ENCODE measurements at regions not wholly inside any gene's neighbourhood (a gene's known extent, or its start where the extent isn't known, plus 50 kb on each side); places are given as distances from the start of the nearest gene placed in this dataset.

DNA sequence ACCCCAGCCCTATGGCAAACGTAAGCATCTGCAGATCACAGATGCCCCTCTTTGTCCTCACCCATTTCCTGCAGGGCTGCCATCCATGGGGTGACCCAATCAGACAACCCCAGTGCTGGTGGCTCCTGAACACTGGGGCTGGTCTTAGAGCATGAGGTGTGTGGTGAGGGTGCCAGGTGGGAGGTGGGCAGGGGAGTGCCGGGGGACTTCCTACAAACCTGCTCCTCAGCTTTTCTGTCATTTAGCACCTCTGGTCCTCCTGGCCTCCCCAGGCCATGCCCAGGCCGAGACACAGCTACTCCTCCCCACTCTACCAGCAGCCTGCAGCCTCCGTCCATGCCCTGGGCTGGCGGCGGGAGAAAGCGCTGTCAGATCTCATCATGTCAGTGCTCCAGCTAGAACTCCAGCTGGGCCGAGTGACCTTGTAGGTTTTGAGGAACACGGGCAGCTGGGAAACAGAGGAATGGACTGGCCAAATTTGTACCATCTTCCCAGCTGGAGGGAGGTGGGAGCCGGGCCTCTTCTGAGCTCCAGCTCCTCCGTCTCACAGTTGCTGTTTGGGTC, 157.7 kb upstream of the NECTIN1 start:
- Histone ChIP-seq H3K4me1 (ENCODE audit: control extremely low read depth in 1 of 4, control insufficient read depth in 4 of 4, insufficient read depth in 4 of 4, low read length in 3 of 4) (peaks cover 0 to 2% (median 0%) of the 10 kb centered on the region in 4 experiments), H3K4me3 (ENCODE audit: control insufficient read depth in 1 of 7, extremely low read depth in 1 of 7, insufficient read depth in 4 of 7, low read depth in 2 of 7, low read length in 6 of 7) (no peak overlapping the region), H3K36me3 (ENCODE audit: control insufficient read depth in 4 of 4, insufficient read depth in 4 of 4, low read length in 3 of 4) (no peaks in the 10 kb centered on the region), H3K27me3 (replicated peaks in 2 of 5; ENCODE audit: control insufficient read depth in 4 of 5, insufficient read depth in 5 of 5, low read length in 4 of 5) (peaks cover 0 to 26% (median 4%) of the 10 kb centered on the region in 5 experiments), H3K27ac (ENCODE audit: insufficient read depth in 1 of 2, low read depth in 1 of 2, low read length in 2 of 2, poor library complexity in 1 of 2, severe bottlenecking in 2 of 2) (no peak overlapping the region), H3K9me3 (ENCODE audit: control extremely low read depth in 1 of 5, control insufficient read depth in 4 of 5, insufficient read depth in 2 of 5, low read depth in 1 of 5, low read length in 4 of 5) (no peaks in the 10 kb centered on the region)
- ChIA-PET POLR2A (no interaction called here), CTCF (no interaction called here)
- no peak for DNase-seq
- 86% methylated on average over 9 of the region's 11 CpGs for WGBS (ENCODE audit: insufficient coverage)

DNA sequence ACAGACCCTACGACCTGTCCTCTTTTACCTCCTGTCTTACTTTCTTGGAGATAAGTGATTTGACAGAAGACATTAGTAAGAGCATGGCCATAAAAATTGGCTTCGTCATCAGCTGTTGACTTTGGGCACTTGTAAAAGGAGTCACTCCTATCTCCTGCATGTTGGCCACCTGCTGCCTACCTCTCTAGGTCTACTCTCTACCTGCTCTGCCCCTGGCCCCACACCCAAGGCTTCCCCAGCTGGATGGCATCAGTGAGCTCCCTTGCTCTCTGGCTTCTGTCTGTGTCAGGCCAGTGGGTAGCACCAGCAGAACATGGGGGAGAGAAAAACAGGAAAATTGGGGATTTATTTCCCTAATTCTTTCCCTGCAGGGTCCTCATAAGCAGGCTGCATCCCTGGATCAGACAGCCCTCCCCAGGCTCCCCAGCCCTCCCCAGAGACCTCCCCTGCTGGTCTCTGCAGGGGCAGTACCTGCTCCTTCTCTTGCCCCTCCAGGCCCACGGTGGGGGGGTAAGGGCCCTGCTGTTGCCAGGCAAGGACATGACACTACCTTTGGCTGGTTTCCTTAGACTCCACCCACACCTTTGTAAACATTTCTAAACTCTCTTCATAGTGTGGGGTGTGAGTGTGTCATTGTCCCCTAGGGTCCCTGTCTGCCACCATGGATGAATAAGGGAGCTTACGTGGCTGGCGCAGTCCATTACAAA, 157.0 kb upstream of the NECTIN1 start:
- no peaks in the 10 kb centered on the region for H3K4me1 ChIP-seq (ENCODE audit: control extremely low read depth in 1 of 4, control insufficient read depth in 4 of 4, insufficient read depth in 4 of 4, low read length in 3 of 4)
- ChIA-PET POLR2A (no interaction called here), CTCF (interaction anchor here (0.9 kb wide), 1 partner anchor 9 kb away, joined by 3 read pairs; no protein-coding TSS in a partner anchor)
- DNase-seq: no peak
- H3K36me3 ChIP-seq (ENCODE audit: control insufficient read depth in 4 of 4, insufficient read depth in 4 of 4, low read length in 3 of 4): no peaks in the 10 kb centered on the region
- no peak overlapping the region for H3K27ac ChIP-seq (ENCODE audit: insufficient read depth in 1 of 2, low read depth in 1 of 2, low read length in 2 of 2, poor library complexity in 1 of 2, severe bottlenecking in 2 of 2)
- H3K4me3 ChIP-seq (ENCODE audit: control insufficient read depth in 1 of 7, extremely low read depth in 1 of 7, insufficient read depth in 4 of 7, low read depth in 2 of 7, low read length in 6 of 7): no peak overlapping the region
- H3K9me3 ChIP-seq (ENCODE audit: control extremely low read depth in 1 of 5, control insufficient read depth in 4 of 5, insufficient read depth in 2 of 5, low read depth in 1 of 5, low read length in 4 of 5): no peaks in the 10 kb centered on the region
- 89% methylated on average over 3 of the region's 5 CpGs for WGBS (ENCODE audit: insufficient coverage)
- H3K27me3 ChIP-seq (replicated peaks in 2 of 5; ENCODE audit: control insufficient read depth in 4 of 5, insufficient read depth in 5 of 5, low read length in 4 of 5): peaks cover 0 to 20% (median 4%) of the 10 kb centered on the region in 5 experiments

DNA sequence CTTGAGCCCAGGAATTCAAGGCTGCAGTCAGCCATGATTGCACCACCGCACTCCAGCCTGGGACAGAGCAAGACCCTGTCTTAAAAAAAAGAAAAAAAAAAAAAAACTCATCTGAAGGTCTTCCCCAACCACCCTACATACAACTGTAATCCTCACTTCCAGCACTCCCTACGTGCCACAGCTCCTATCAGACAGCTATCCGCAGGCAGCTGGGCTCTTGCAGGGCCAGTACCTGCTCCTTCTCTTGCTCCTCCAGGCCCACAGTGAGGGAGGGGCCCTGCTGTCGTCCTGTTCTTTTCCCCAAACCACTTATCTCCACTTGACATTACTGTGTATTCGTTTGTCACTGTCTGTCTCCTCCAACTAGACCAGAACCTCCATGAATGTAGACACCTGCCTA, 156.1 kb upstream of the NECTIN1 start:
- Histone ChIP-seq H3K9me3 (ENCODE audit: control extremely low read depth in 1 of 5, control insufficient read depth in 4 of 5, insufficient read depth in 2 of 5, low read depth in 1 of 5, low read length in 4 of 5) (no peaks in the 10 kb centered on the region), H3K4me1 (ENCODE audit: control extremely low read depth in 1 of 4, control insufficient read depth in 4 of 4, insufficient read depth in 4 of 4, low read length in 3 of 4) (no peaks in the 10 kb centered on the region), H3K4me3 (ENCODE audit: control insufficient read depth in 1 of 7, extremely low read depth in 1 of 7, insufficient read depth in 4 of 7, low read depth in 2 of 7, low read length in 6 of 7) (no peak overlapping the region), H3K36me3 (ENCODE audit: control insufficient read depth in 4 of 4, insufficient read depth in 4 of 4, low read length in 3 of 4) (no peaks in the 10 kb centered on the region), H3K27me3 (replicated peaks in 2 of 5; ENCODE audit: control insufficient read depth in 4 of 5, insufficient read depth in 5 of 5, low read length in 4 of 5) (peaks cover 0 to 21% (median 2%) of the 10 kb centered on the region in 5 experiments), H3K27ac (ENCODE audit: insufficient read depth in 1 of 2, low read depth in 1 of 2, low read length in 2 of 2, poor library complexity in 1 of 2, severe bottlenecking in 2 of 2) (no peak overlapping the region)
- ChIA-PET POLR2A (no interaction called here), CTCF (no interaction called here)
- no peak for DNase-seq
- 55% methylated on average over 2 of the region's 5 CpGs for WGBS (ENCODE audit: insufficient coverage)

DNA sequence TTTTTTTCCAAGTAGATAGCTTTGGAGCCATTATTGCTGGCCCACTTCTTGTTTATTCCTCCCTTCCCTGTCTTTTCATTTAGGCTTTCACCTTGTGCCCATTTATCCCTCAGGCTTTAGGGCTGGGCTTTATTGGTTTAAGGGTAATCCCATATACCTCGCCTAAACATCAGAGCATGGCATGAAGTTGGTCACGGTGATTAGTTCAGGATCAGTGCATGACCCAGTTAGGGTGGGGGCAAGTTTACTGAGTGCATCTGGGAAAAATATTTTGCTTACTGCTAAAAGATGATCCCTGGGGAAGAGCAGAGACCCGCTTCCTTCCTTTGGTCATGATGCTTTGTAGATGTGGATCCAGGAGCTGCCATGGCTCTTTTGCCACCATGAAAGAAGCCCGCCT, 153.3 kb upstream of the NECTIN1 start:
- no peak for DNase-seq
- no peaks in the 10 kb centered on the region for H3K36me3 ChIP-seq (ENCODE audit: control insufficient read depth in 4 of 4, insufficient read depth in 4 of 4, low read length in 3 of 4)
- H3K4me3 ChIP-seq (ENCODE audit: control insufficient read depth in 1 of 7, extremely low read depth in 1 of 7, insufficient read depth in 4 of 7, low read depth in 2 of 7, low read length in 6 of 7): no peak overlapping the region
- 100% methylated on average over 3 of the region's 4 CpGs for WGBS (ENCODE audit: insufficient coverage)
- no peaks in the 10 kb centered on the region for H3K4me1 ChIP-seq (ENCODE audit: control extremely low read depth in 1 of 4, control insufficient read depth in 4 of 4, insufficient read depth in 4 of 4, low read length in 3 of 4)
- CTCF ChIA-PET: no interaction called here
- H3K9me3 ChIP-seq (ENCODE audit: control extremely low read depth in 1 of 5, control insufficient read depth in 4 of 5, insufficient read depth in 2 of 5, low read depth in 1 of 5, low read length in 4 of 5): no peaks in the 10 kb centered on the region
- no peak overlapping the region for H3K27ac ChIP-seq (ENCODE audit: insufficient read depth in 1 of 2, low read depth in 1 of 2, low read length in 2 of 2, poor library complexity in 1 of 2, severe bottlenecking in 2 of 2)
- POLR2A ChIA-PET: no interaction called here
- peaks cover 0 to 20% (median 4%) of the 10 kb centered on the region in 5 experiments for H3K27me3 ChIP-seq (replicated peaks in 2 of 5; ENCODE audit: control insufficient read depth in 4 of 5, insufficient read depth in 5 of 5, low read length in 4 of 5)

DNA sequence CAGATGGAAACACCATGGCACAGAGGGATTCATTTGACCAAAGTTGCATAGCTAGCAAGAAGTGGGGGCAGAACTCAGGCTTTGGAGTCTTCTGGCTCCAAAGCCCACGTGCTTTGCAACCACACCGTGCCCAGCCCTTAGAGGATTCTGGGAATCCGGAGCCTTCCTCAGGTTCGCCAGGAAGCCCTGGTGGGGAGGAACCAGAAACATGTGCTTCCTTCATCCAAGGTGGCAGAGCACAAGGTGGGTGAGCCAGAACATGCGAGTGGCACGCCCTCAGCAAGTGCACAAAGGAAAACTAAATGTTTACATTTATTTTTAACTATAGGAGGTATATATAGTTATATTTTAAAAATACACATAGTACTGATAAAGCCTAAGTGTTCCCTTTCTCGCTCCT, 151.9 kb upstream of the NECTIN1 start:
- H3K27me3 ChIP-seq (replicated peaks in 2 of 5; ENCODE audit: control insufficient read depth in 4 of 5, insufficient read depth in 5 of 5, low read length in 4 of 5): peaks cover 0 to 15% (median 7%) of the 10 kb centered on the region in 5 experiments
- WGBS (ENCODE audit: insufficient coverage): 31% methylated on average over 4 of the region's 7 CpGs
- H3K9me3 ChIP-seq (ENCODE audit: control extremely low read depth in 1 of 5, control insufficient read depth in 4 of 5, insufficient read depth in 2 of 5, low read depth in 1 of 5, low read length in 4 of 5): no peaks in the 10 kb centered on the region
- DNase-seq: no peak
- no peaks in the 10 kb centered on the region for H3K36me3 ChIP-seq (ENCODE audit: control insufficient read depth in 4 of 4, insufficient read depth in 4 of 4, low read length in 3 of 4)
- ChIA-PET CTCF (interaction anchor here (1.6 kb wide), 1 partner anchor 9 kb away, joined by 3 read pairs; no protein-coding TSS in a partner anchor), POLR2A (interaction anchor here (0.5 kb wide), 1 partner anchor 138 kb away, joined by 3 read pairs; no protein-coding TSS in a partner anchor)
- no peaks in the 10 kb centered on the region for H3K4me1 ChIP-seq (ENCODE audit: control extremely low read depth in 1 of 4, control insufficient read depth in 4 of 4, insufficient read depth in 4 of 4, low read length in 3 of 4)
- H3K4me3 ChIP-seq (ENCODE audit: control insufficient read depth in 1 of 7, extremely low read depth in 1 of 7, insufficient read depth in 4 of 7, low read depth in 2 of 7, low read length in 6 of 7): no peak overlapping the region
- no peak overlapping the region for H3K27ac ChIP-seq (ENCODE audit: insufficient read depth in 1 of 2, low read depth in 1 of 2, low read length in 2 of 2, poor library complexity in 1 of 2, severe bottlenecking in 2 of 2)

DNA sequence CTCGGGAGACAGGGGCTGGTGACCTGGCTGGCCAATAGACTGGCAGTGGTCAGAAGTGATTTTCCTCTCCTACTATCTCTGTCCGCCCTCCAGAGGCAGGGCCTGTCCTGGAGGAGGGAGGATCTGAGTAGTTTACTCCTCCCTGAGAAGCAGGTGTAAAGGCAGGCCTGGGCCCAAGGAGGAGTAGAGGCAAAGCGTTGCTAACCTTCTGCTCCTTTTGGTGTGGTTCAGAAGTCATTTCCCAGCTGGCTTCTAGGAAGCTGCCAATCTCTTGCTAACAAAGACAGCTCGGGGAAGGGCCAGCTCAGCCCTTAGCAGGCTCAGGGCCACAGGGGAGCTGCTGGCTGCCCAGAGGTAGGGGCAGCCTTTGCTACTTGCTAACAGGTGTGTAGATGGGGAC, 151.1 kb upstream of the NECTIN1 start:
- WGBS (ENCODE audit: insufficient coverage): 48% methylated on average over 2 of the region's 4 CpGs

DNA sequence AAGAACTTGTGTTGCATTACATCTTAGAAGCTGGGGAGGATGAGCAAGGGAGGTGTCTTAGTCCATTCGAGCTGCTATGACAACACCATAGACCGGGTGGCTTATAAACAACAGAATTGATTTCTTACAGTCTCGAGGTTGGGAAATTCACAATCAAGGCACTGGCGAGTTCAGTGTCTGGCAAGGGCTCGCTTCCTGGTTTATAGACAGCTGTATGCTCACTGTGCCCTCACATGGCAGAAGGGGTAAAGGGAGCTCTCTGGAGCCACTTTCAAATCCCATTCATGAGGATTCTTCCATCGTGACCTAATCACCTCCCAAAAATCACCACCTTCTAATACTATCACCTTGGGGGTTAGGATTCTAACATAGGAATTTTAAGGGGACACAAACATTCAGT, 150.0 kb upstream of the NECTIN1 start:
- ChIA-PET POLR2A (interaction anchor here (0.6 kb wide), 1 partner anchor 189 kb away, joined by 3 read pairs; no protein-coding TSS in a partner anchor), CTCF (no interaction called here)
- DNase-seq: no peak
- WGBS (ENCODE audit: insufficient coverage): 93% methylated on average over 5 of the region's 6 CpGs
- H3K27me3 ChIP-seq (replicated peaks in 2 of 5; ENCODE audit: control insufficient read depth in 4 of 5, insufficient read depth in 5 of 5, low read length in 4 of 5): peaks cover 0 to 27% (median 7%) of the 10 kb centered on the region in 5 experiments
- H3K4me3 ChIP-seq (ENCODE audit: control insufficient read depth in 1 of 7, extremely low read depth in 1 of 7, insufficient read depth in 4 of 7, low read depth in 2 of 7, low read length in 6 of 7): no peak overlapping the region
- H3K4me1 ChIP-seq (ENCODE audit: control extremely low read depth in 1 of 4, control insufficient read depth in 4 of 4, insufficient read depth in 4 of 4, low read length in 3 of 4): no peaks in the 10 kb centered on the region
- no peaks in the 10 kb centered on the region for H3K9me3 ChIP-seq (ENCODE audit: control extremely low read depth in 1 of 5, control insufficient read depth in 4 of 5, insufficient read depth in 2 of 5, low read depth in 1 of 5, low read length in 4 of 5)
- H3K36me3 ChIP-seq (ENCODE audit: control insufficient read depth in 4 of 4, insufficient read depth in 4 of 4, low read length in 3 of 4): no peaks in the 10 kb centered on the region
- H3K27ac ChIP-seq (ENCODE audit: insufficient read depth in 1 of 2, low read depth in 1 of 2, low read length in 2 of 2, poor library complexity in 1 of 2, severe bottlenecking in 2 of 2): no peak overlapping the region

More for the DNA sequence above, 151.1 kb upstream of the NECTIN1 start:
- Histone ChIP-seq H3K4me3 (ENCODE audit: control insufficient read depth in 1 of 7, extremely low read depth in 1 of 7, insufficient read depth in 4 of 7, low read depth in 2 of 7, low read length in 6 of 7) (no peak overlapping the region), H3K4me1 (ENCODE audit: control extremely low read depth in 1 of 4, control insufficient read depth in 4 of 4, insufficient read depth in 4 of 4, low read length in 3 of 4) (no peaks in the 10 kb centered on the region), H3K36me3 (ENCODE audit: control insufficient read depth in 4 of 4, insufficient read depth in 4 of 4, low read length in 3 of 4) (no peaks in the 10 kb centered on the region), H3K27me3 (replicated peaks in 2 of 5; ENCODE audit: control insufficient read depth in 4 of 5, insufficient read depth in 5 of 5, low read length in 4 of 5) (peaks cover 0 to 16% (median 7%) of the 10 kb centered on the region in 5 experiments), H3K9me3 (ENCODE audit: control extremely low read depth in 1 of 5, control insufficient read depth in 4 of 5, insufficient read depth in 2 of 5, low read depth in 1 of 5, low read length in 4 of 5) (no peaks in the 10 kb centered on the region), H3K27ac (ENCODE audit: insufficient read depth in 1 of 2, low read depth in 1 of 2, low read length in 2 of 2, poor library complexity in 1 of 2, severe bottlenecking in 2 of 2) (no peak overlapping the region)
- DNase-seq: no peak
- CTCF ChIA-PET: interaction anchor here (1.6 kb wide), 1 partner anchor 10 kb away, joined by 3 read pairs; no protein-coding TSS in a partner anchor
- POLR2A ChIA-PET: no interaction called here
